Fibroblast of lung (primary cell): ENCODE measurements at regions not wholly inside any gene's neighbourhood (a gene's known extent, or its start where the extent isn't known, plus 50 kb on each side); places are given as distances from the start of the nearest gene placed in this dataset.
A peak's percentile ranks its signal among the peaks of the same experiment; 100 is the strongest.

ENCODE experiments used
- DNase-seq, 2 donors: peaks; one replicate each; pipeline versions ENCODE4 v3.0.0 to v3.0.0-alpha.2; 2010; ENCODE audit warnings: low read depth in 2 of 2
- H2AFZ ChIP-seq: 2 replicates; pipeline ENCODE4 v1.5.1; 2012; ENCODE audit warnings: low read length, control low read depth, inconsistent platforms
- H3K27ac ChIP-seq: 2 replicates; pipeline ENCODE4 v1.5.1; 2011; ENCODE audit warnings: low read length, control low read depth; ENCODE audit not compliant: insufficient read depth
- H3K27me3 ChIP-seq: 2 replicates; pipeline ENCODE4 v1.5.1; 2011; ENCODE audit warnings: mild to moderate bottlenecking, low read length; ENCODE audit not compliant: control insufficient read depth, insufficient read depth
- H3K36me3 ChIP-seq: 2 replicates; pipeline ENCODE4 v1.5.1; 2011; ENCODE audit warnings: low read length; ENCODE audit not compliant: control insufficient read depth, insufficient read depth
- H3K4me1 ChIP-seq: 2 replicates; pipeline ENCODE4 v1.5.1; 2011; ENCODE audit warnings: low read length; ENCODE audit not compliant: control insufficient read depth, insufficient read depth; ENCODE audit errors: extremely low read depth
- H3K4me2 ChIP-seq: 2 replicates; pipeline ENCODE4 v1.5.1; 2011; ENCODE audit warnings: low read length, control low read depth; ENCODE audit not compliant: insufficient read depth; ENCODE audit errors: extremely low read depth
- H3K4me3 ChIP-seq, 4 experiments: fragments of 200-600 bp in 1 of 4; sonication (generic) in 1 of 4; replicated peaks in 1 of 4; 2 replicates each; pipeline ENCODE4 v1.5.1; 2011 to 2016; ENCODE audit warnings: low read length in 4 of 4, low read depth in 3 of 4, mild to moderate bottlenecking in 3 of 4, control low read depth in 2 of 4, inconsistent platforms in 1 of 4, mixed read lengths in 1 of 4; ENCODE audit not compliant: insufficient read depth in 1 of 4; ENCODE audit errors: control extremely low read depth in 1 of 4
- H3K79me2 ChIP-seq: 2 replicates; pipeline ENCODE4 v1.5.1; 2012; ENCODE audit warnings: mild to moderate bottlenecking, low read length, inconsistent platforms; ENCODE audit not compliant: control insufficient read depth, insufficient read depth
- H3K9ac ChIP-seq: 2 replicates; pipeline ENCODE4 v1.5.1; 2011; ENCODE audit warnings: mild to moderate bottlenecking, low read length, control low read depth; ENCODE audit not compliant: insufficient read depth
- H3K9me3 ChIP-seq: 2 replicates; pipeline ENCODE4 v1.5.1; 2012; ENCODE audit warnings: low read depth, low read length; ENCODE audit not compliant: control insufficient read depth, insufficient read depth
- H4K20me1 ChIP-seq: 2 replicates; pipeline ENCODE4 v1.5.1; 2011; ENCODE audit warnings: low read length; ENCODE audit not compliant: control insufficient read depth, insufficient read depth; ENCODE audit errors: extremely low read depth
- EZH2 ChIP-seq: IDR thresholded peaks from 2 replicates; pipeline ENCODE4 v1.5.1; 2012; ENCODE audit warnings: low read length, control low read depth, mild to moderate bottlenecking; ENCODE audit errors: missing control alignments
- TF ChIP-seq, protein P1 (sequence below), 2 donors: IDR thresholded peaks in 1 of 2; conservative IDR thresholded peaks in 1 of 2; 1 replicate in 1 of 2; 2 replicates in 1 of 2; pipeline ENCODE4 v1.5.1; 2011 to 2012; ENCODE audit warnings: low read length in 2 of 2, control low read depth in 1 of 2, inconsistent platforms in 1 of 2, low read depth in 1 of 2, mild to moderate bottlenecking in 1 of 2

GRCh38 chrX:141641138-141641537 is 51.6 kb downstream of the SPANXA2 start:
- no peak for TF ChIP-seq EZH2
- TF ChIP-seq, protein P1, sequence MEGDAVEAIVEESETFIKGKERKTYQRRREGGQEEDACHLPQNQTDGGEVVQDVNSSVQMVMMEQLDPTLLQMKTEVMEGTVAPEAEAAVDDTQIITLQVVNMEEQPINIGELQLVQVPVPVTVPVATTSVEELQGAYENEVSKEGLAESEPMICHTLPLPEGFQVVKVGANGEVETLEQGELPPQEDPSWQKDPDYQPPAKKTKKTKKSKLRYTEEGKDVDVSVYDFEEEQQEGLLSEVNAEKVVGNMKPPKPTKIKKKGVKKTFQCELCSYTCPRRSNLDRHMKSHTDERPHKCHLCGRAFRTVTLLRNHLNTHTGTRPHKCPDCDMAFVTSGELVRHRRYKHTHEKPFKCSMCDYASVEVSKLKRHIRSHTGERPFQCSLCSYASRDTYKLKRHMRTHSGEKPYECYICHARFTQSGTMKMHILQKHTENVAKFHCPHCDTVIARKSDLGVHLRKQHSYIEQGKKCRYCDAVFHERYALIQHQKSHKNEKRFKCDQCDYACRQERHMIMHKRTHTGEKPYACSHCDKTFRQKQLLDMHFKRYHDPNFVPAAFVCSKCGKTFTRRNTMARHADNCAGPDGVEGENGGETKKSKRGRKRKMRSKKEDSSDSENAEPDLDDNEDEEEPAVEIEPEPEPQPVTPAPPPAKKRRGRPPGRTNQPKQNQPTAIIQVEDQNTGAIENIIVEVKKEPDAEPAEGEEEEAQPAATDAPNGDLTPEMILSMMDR (conservative IDR thresholded peaks at IDR 0.05 in 1 of 2, IDR thresholded peaks at IDR 0.05 in 1 of 2; ENCODE audit: low read depth in 1 of 2, low read length in 2 of 2) = no peak
- DNase-seq = no peak
- H2AFZ ChIP-seq = no peak overlapping the region
- H4K20me1 ChIP-seq = no peaks in the 10 kb centered on the region
- H3K36me3 ChIP-seq = no peaks in the 10 kb centered on the region
- H3K27me3 ChIP-seq = no peaks in the 10 kb centered on the region
- H3K4me1 ChIP-seq = no peaks in the 10 kb centered on the region
- no peak overlapping the region for H3K9ac ChIP-seq
- H3K4me3 ChIP-seq = no peak overlapping the region
- H3K79me2 ChIP-seq = no peaks in the 10 kb centered on the region
- H3K27ac ChIP-seq = no peak overlapping the region
- H3K4me2 ChIP-seq = no peak overlapping the region
- no peaks in the 10 kb centered on the region for H3K9me3 ChIP-seq

DNA sequence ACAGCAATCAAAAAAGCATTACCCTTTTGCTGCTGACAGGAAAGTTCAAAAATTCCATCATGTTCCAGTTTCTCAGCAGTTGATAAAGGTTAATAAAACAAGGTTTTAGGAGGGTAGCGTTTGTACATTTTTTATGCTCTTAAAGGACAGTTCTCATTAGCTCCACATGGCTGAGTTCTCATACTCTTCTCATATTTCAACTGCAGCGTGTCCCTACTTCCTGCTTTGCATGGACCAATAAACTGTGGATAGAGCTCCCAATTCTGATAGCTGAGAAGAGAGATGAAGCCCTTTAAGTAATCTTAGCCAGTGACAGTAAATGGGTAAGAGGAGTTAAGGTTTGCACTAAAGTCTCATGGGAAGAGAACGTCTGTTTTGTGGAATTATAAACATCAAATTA is 53.5 kb downstream of the SPANXA2 start:
- Histone ChIP-seq H3K9ac (no peak overlapping the region), H3K27ac (no peak overlapping the region), H3K4me3 (no peak overlapping the region), H4K20me1 (no peaks in the 10 kb centered on the region), H2AFZ (no peak overlapping the region), H3K4me1 (no peaks in the 10 kb centered on the region), H3K79me2 (no peaks in the 10 kb centered on the region), H3K27me3 (no peaks in the 10 kb centered on the region), H3K36me3 (no peaks in the 10 kb centered on the region), H3K9me3 (no peaks in the 10 kb centered on the region), H3K4me2 (no peak overlapping the region)
- DNase-seq = peak; percentile 23 to 49
- no peak for TF ChIP-seq EZH2
- TF ChIP-seq, protein P1 (conservative IDR thresholded peaks at IDR 0.05 in 1 of 2, IDR thresholded peaks at IDR 0.05 in 1 of 2; ENCODE audit: low read depth in 1 of 2, low read length in 2 of 2) = no peak
